Panc1 (cell line): ENCODE measurements at regions not wholly inside any gene's neighbourhood (a gene's known extent, or its start where the extent isn't known, plus 50 kb on each side); places are given as distances from the start of the nearest gene placed in this dataset.

Experiments
- CTCF ChIP-seq: fragments of 450-650 bp; IDR thresholded peaks from 2 replicates; pipeline ENCODE4 v1.5.1; 2017; ENCODE audit warnings: mild to moderate bottlenecking
- POLR2AphosphoS5 ChIP-seq: IDR thresholded peaks from 2 replicates; pipeline ENCODE4 v1.6.1; 2012; ENCODE audit warnings: mild to moderate bottlenecking, low read depth, low read length, moderate library complexity
- REST ChIP-seq, 2 experiments: IDR thresholded peaks; 2 replicates each; pipeline ENCODE4 v1.6.1; 2011 to 2012; ENCODE audit warnings: low read depth in 2 of 2, control low read depth in 1 of 2, low read length in 1 of 2, mild to moderate bottlenecking in 1 of 2, moderate library complexity in 1 of 2; ENCODE audit not compliant: insufficient read depth in 1 of 2
- SIN3A ChIP-seq: IDR thresholded peaks from 2 replicates; pipeline ENCODE4 v1.6.1; 2012; ENCODE audit warnings: low read depth, mild to moderate bottlenecking, low read length, moderate library complexity, borderline replicate concordance; ENCODE audit not compliant: insufficient read depth
- TCF7L2 ChIP-seq: IDR thresholded peaks from 2 replicates; pipeline ENCODE4 v1.6.1; 2011; ENCODE audit warnings: mild to moderate bottlenecking, low read depth, low read length, inconsistent platforms

GRCh38 chr5:81855591-81855990 is 104.7 kb upstream of the SSBP2 start:
- TF ChIP-seq POLR2AphosphoS5 (no peak), REST (IDR thresholded peaks at IDR 0.05; ENCODE audit: insufficient read depth in 1 of 2, low read depth in 2 of 2, low read length in 1 of 2) (no peak), CTCF (no peak), SIN3A (no peak), TCF7L2 (no peak)
